A549 (cell line): ENCODE measurements at regions not wholly inside any gene's neighbourhood (a gene's known extent, or its start where the extent isn't known, plus 50 kb on each side); places are given as distances from the start of the nearest gene placed in this dataset.

Experiments
- ATAC-seq, 2 experiments: fragments of 200-7000 bp in 1 of 2; fragments of >200 bp in 1 of 2; cut with Nextera tagmentation in 1 of 2; cut with Tn5 transposase in 1 of 2; 3 replicates each; pipeline versions ENCODE4 v1.8.0 to v1.9.1; 2018 to 2020; ENCODE audit warnings: mild to moderate bottlenecking in 1 of 2, moderate library complexity in 1 of 2
- CTCF ChIA-PET: fragments of 300-600 bp; sonication (Branson Sonifier 250); formaldehyde crosslinking; extraction: SDS; loops from one replicate; lab custom pipeline; 2021; ENCODE audit warnings: antibody characterized with exemption, inconsistent platforms; lab: Yijun Ruan, JAX
- POLR2A ChIA-PET: fragments of 350-600 bp; formaldehyde crosslinking; extraction: SDS; loops from one replicate; lab custom pipeline; 2021; ENCODE audit warnings: antibody characterized with exemption, inconsistent platforms; lab: Yijun Ruan, JAX
- DNase-seq, 2 experiments: peaks; one replicate each; pipeline versions ENCODE4 v3.0.0 to v3.0.0-alpha.2; 2011 to 2016; ENCODE audit warnings: low read depth in 1 of 2, low spot score in 1 of 2
- FAIRE-seq: peaks from 2 replicates; lab custom pipeline; 2011; peaks lifted over from hg19 to GRCh38; lab: Jason Lieb, UNC
- H3K27ac ChIP-seq, 2 experiments: fragments of >200 bp; sonication (Bioruptor Twin); formaldehyde crosslinking; 3 replicates each; pipeline ENCODE4 v1.5.1; 2016 to 2017
- H3K4me1 ChIP-seq: fragments of >200 bp; sonication (Bioruptor Twin); formaldehyde crosslinking; 3 replicates; pipeline ENCODE4 v1.6.1; 2016
- H3K4me2 ChIP-seq: fragments of >200 bp; sonication (Bioruptor Twin); formaldehyde crosslinking; 3 replicates; pipeline ENCODE4 v1.6.1; 2016
- H3K4me3 ChIP-seq: fragments of >200 bp; sonication (Bioruptor Twin); formaldehyde crosslinking; 3 replicates; pipeline ENCODE4 v1.5.1; 2016
- H3K9me3 ChIP-seq: fragments of >200 bp; sonication (Bioruptor Twin); formaldehyde crosslinking; 3 replicates; pipeline ENCODE4 v1.6.1; 2016
- BHLHE40 ChIP-seq: IDR thresholded peaks from 2 replicates; pipeline ENCODE4 v1.6.1; 2012; ENCODE audit warnings: low read depth, low read length, inconsistent platforms
- CBX8 ChIP-seq: fragments of 200-600 bp; sonication (generic); IDR thresholded peaks from 2 replicates; pipeline ENCODE4 v1.6.1; 2016
- CHD2 ChIP-seq: fragments of 150-350 bp; IDR thresholded peaks from 2 replicates; pipeline ENCODE4 v1.6.1; 2014; ENCODE audit warnings: low read length; ENCODE audit not compliant: partially characterized antibody
- CHD4 ChIP-seq: fragments of 200-600 bp; sonication (generic); IDR thresholded peaks from 2 replicates; pipeline ENCODE4 v1.6.1; 2016; ENCODE audit warnings: antibody characterized with exemption, mild to moderate bottlenecking, borderline replicate concordance
- ESRRA ChIP-seq: fragments of 150-350 bp; IDR thresholded peaks from 2 replicates; pipeline ENCODE4 v1.6.1; 2014; ENCODE audit warnings: mild to moderate bottlenecking, low read length, borderline replicate concordance
- HMGXB4 ChIP-seq: fragments of 250-450 bp; sonication (Bioruptor Pico); IDR thresholded peaks from 2 replicates; pipeline ENCODE4 v1.5.0; 2021; ENCODE audit warnings: mild to moderate bottlenecking, moderate library complexity, borderline replicate concordance
- HOXA7 ChIP-seq: fragments of 250-450 bp; sonication (Bioruptor Pico); IDR thresholded peaks from 2 replicates; pipeline ENCODE4 v1.5.0; 2020; ENCODE audit warnings: mild to moderate bottlenecking, moderate library complexity
- HOXB13 ChIP-seq: fragments of 250-450 bp; sonication (Bioruptor Pico); IDR thresholded peaks from 2 replicates; pipeline ENCODE4 v1.5.0; 2020; ENCODE audit warnings: low read depth, mild to moderate bottlenecking, moderate library complexity
- HOXB5 ChIP-seq: fragments of 250-450 bp; sonication (Bioruptor Pico); IDR thresholded peaks from 2 replicates; pipeline ENCODE4 v1.5.0; 2020; ENCODE audit warnings: mild to moderate bottlenecking, moderate library complexity
- KDM1A ChIP-seq: fragments of 200-600 bp; sonication (generic); IDR thresholded peaks from 2 replicates; pipeline ENCODE4 v1.6.1; 2016; ENCODE audit warnings: low read depth, mild to moderate bottlenecking
- KDM5A ChIP-seq: fragments of 200-600 bp; sonication (generic); IDR thresholded peaks from 2 replicates; pipeline ENCODE4 v1.6.1; 2016; ENCODE audit warnings: antibody characterized with exemption, mild to moderate bottlenecking
- MAX ChIP-seq: IDR thresholded peaks from 2 replicates; pipeline ENCODE4 v1.6.1; 2012
- MAZ ChIP-seq: fragments of 150-350 bp; IDR thresholded peaks from 2 replicates; pipeline ENCODE4 v1.6.1; 2014; ENCODE audit warnings: antibody characterized with exemption, low read depth, low read length, borderline replicate concordance
- NPAS2 ChIP-seq: fragments of 250-450 bp; sonication (Bioruptor Pico); IDR thresholded peaks from 2 replicates; pipeline ENCODE4 v1.8.0; 2022; ENCODE audit warnings: mild to moderate bottlenecking, moderate library complexity, borderline replicate concordance
- PBX3 ChIP-seq: IDR thresholded peaks from 2 replicates; pipeline ENCODE4 v1.6.1; 2012
- PHF8 ChIP-seq: fragments of 200-600 bp; sonication (generic); IDR thresholded peaks from 2 replicates; pipeline ENCODE4 v1.6.1; 2016; ENCODE audit warnings: low read depth, mild to moderate bottlenecking, antibody characterized with exemption, moderate library complexity, borderline replicate concordance
- POLR2A ChIP-seq: IDR thresholded peaks from 2 replicates; pipeline ENCODE4 v1.6.1; 2012; ENCODE audit warnings: mild to moderate bottlenecking, low read length
- RAD21 ChIP-seq, 2 experiments: fragments of >200 bp in 1 of 2; sonication (Bioruptor Twin) in 1 of 2; formaldehyde crosslinking in 1 of 2; IDR thresholded peaks in 1 of 2; conservative IDR thresholded peaks in 1 of 2; 2 replicates in 1 of 2; 3 replicates in 1 of 2; pipeline ENCODE4 v1.6.1; 2012 to 2018; ENCODE audit warnings: inconsistent platforms in 1 of 2
- RARB ChIP-seq: fragments of 250-450 bp; sonication (Bioruptor Pico); IDR thresholded peaks from 2 replicates; pipeline ENCODE4 v1.8.0; 2021; ENCODE audit warnings: mild to moderate bottlenecking, moderate library complexity
- RCOR1 ChIP-seq: fragments of 150-350 bp; IDR thresholded peaks from 2 replicates; pipeline ENCODE4 v1.6.1; 2014; ENCODE audit warnings: antibody characterized with exemption, low read length, low read depth
- RNF2 ChIP-seq: fragments of 200-600 bp; sonication (generic); IDR thresholded peaks from 2 replicates; pipeline ENCODE4 v1.6.1; 2016; ENCODE audit warnings: low read depth, mild to moderate bottlenecking, antibody characterized with exemption, moderate library complexity, borderline replicate concordance
- USF2 ChIP-seq: fragments of 450-650 bp; IDR thresholded peaks from 2 replicates; pipeline ENCODE4 v1.6.1; 2014; ENCODE audit warnings: antibody characterized with exemption
- ZFP36 ChIP-seq: fragments of 450-650 bp; IDR thresholded peaks from 2 replicates; pipeline ENCODE4 v1.6.1; 2014; ENCODE audit warnings: borderline replicate concordance; ENCODE audit not compliant: partially characterized antibody
- WGBS: methylation state at CpG from one replicate; pipeline ENCODE4 v1.1.6; 2017; ENCODE audit errors: missing lambda C conversion rate; 5-methylcytosine and 5-hydroxymethylcytosine counted together
- TF ChIP-seq, protein P1 (sequence below): IDR thresholded peaks from 2 replicates; pipeline ENCODE4 v1.6.1; 2012; ENCODE audit warnings: low read depth, borderline replicate concordance
- TF ChIP-seq, protein P2 (sequence below): fragments of >200 bp; sonication (Bioruptor Twin); formaldehyde crosslinking; IDR thresholded peaks from 3 replicates; pipeline ENCODE4 v1.5.1; 2016
- TF ChIP-seq, protein P3 (sequence below): fragments of >200 bp; sonication (Bioruptor Twin); formaldehyde crosslinking; IDR thresholded peaks from 3 replicates; pipeline ENCODE4 v1.6.1; 2016

GRCh38 chr2:14735696-14736095 is 103.2 kb downstream of the LRATD1 start:
- POLR2A ChIA-PET = no interaction called here
- FAIRE-seq = no peak

DNA sequence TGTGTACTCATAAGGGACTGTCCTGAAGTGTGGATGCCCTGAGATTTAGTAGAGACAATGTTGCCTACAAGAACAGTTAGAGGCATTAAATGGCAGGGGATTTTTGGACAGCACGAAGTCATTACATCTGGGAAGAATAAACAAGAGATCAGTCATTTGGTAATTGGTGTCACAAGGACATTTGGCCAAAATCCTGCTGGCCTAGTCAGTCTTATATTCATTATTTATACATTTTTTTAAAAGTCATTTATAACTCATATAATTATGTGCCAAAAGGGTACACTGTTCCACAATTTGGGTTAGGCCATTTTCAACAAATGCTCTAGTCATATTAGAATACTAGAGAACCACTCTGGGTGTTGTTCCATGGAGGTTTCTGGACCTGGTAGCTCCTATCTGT is 104.7 kb downstream of the LRATD1 start:
- WGBS = 0% methylated on average over 1 of the region's 1 CpG
- Histone ChIP-seq H3K9me3 (no peaks in the 10 kb centered on the region), H3K4me2 (no peak overlapping the region), H3K27ac (no peak overlapping the region), H3K4me1 (no peaks in the 10 kb centered on the region), H3K4me3 (no peak overlapping the region)
- POLR2A ChIA-PET = no interaction called here
- CTCF ChIA-PET = no interaction called here
- FAIRE-seq (no peak), ATAC-seq (no peak), DNase-seq (no peak)
- TF ChIP-seq CBX8 = no peak
- no peak for TF ChIP-seq RNF2
- TF ChIP-seq NPAS2 = no peak
- TF ChIP-seq MAZ = no peak
- TF ChIP-seq, protein P1, sequence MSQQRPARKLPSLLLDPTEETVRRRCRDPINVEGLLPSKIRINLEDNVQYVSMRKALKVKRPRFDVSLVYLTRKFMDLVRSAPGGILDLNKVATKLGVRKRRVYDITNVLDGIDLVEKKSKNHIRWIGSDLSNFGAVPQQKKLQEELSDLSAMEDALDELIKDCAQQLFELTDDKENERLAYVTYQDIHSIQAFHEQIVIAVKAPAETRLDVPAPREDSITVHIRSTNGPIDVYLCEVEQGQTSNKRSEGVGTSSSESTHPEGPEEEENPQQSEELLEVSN = no peak

More at GRCh38 chr2:14735696-14736095, 103.2 kb downstream of the LRATD1 start:
- ATAC-seq (no peak), DNase-seq (no peak)
- Histone ChIP-seq H3K27ac (no peak overlapping the region), H3K9me3 (no peaks in the 10 kb centered on the region), H3K4me1 (no peaks in the 10 kb centered on the region), H3K4me2 (no peak overlapping the region), H3K4me3 (no peak overlapping the region)
- CTCF ChIA-PET = no interaction called here
- TF ChIP-seq PBX3 (no peak), PHF8 (no peak), ESRRA (no peak), KDM1A (no peak), HMGXB4 (CRISPR knock-in tag) (no peak), HOXA7 (CRISPR knock-in tag) (no peak), MAZ (no peak)
- TF ChIP-seq, protein P2, sequence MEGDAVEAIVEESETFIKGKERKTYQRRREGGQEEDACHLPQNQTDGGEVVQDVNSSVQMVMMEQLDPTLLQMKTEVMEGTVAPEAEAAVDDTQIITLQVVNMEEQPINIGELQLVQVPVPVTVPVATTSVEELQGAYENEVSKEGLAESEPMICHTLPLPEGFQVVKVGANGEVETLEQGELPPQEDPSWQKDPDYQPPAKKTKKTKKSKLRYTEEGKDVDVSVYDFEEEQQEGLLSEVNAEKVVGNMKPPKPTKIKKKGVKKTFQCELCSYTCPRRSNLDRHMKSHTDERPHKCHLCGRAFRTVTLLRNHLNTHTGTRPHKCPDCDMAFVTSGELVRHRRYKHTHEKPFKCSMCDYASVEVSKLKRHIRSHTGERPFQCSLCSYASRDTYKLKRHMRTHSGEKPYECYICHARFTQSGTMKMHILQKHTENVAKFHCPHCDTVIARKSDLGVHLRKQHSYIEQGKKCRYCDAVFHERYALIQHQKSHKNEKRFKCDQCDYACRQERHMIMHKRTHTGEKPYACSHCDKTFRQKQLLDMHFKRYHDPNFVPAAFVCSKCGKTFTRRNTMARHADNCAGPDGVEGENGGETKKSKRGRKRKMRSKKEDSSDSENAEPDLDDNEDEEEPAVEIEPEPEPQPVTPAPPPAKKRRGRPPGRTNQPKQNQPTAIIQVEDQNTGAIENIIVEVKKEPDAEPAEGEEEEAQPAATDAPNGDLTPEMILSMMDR = no peak
- 0% methylated on average over 4 of the region's 4 CpGs for WGBS

GRCh38 chr2:14743861-14744260 is 111.3 kb downstream of the LRATD1 start:
- H3K4me3 ChIP-seq = no peak overlapping the region
- TF ChIP-seq USF2 = no peak
- no peak for TF ChIP-seq CHD2
- no peak for TF ChIP-seq POLR2A
- TF ChIP-seq, protein P3, sequence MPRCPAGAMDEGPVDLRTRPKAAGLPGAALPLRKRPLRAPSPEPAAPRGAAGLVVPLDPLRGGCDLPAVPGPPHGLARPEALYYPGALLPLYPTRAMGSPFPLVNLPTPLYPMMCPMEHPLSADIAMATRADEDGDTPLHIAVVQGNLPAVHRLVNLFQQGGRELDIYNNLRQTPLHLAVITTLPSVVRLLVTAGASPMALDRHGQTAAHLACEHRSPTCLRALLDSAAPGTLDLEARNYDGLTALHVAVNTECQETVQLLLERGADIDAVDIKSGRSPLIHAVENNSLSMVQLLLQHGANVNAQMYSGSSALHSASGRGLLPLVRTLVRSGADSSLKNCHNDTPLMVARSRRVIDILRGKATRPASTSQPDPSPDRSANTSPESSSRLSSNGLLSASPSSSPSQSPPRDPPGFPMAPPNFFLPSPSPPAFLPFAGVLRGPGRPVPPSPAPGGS = no peak
- no peak for TF ChIP-seq HOXB5
- no peak for TF ChIP-seq RARB (CRISPR knock-in tag)
- no peak for TF ChIP-seq RCOR1
- no peak for TF ChIP-seq RAD21 (conservative IDR thresholded peaks at IDR 0.05 in 1 of 2, IDR thresholded peaks at IDR 0.05 in 1 of 2)
- TF ChIP-seq HOXB13 (CRISPR knock-in tag) = no peak
- no peak for TF ChIP-seq MAX
- no peak for TF ChIP-seq CHD4
- TF ChIP-seq KDM5A = no peak
- no peak for TF ChIP-seq NPAS2
- TF ChIP-seq BHLHE40 = no peak
- no peak for TF ChIP-seq ZFP36
- H3K4me1 ChIP-seq = no peaks in the 10 kb centered on the region
- ChIA-PET POLR2A (no interaction called here), CTCF (no interaction called here)
- H3K9me3 ChIP-seq = peaks cover 2% of the 10 kb centered on the region; the same call in 1 of the 3 replicates
- ATAC-seq = no peak
- FAIRE-seq = no peak
- no peak overlapping the region for H3K27ac ChIP-seq
- WGBS = 0% methylated on average over 1 of the region's 1 CpG
- H3K4me2 ChIP-seq = no peak overlapping the region
- no peak for DNase-seq
